ENCODE measurements at regions not wholly inside any gene's neighbourhood (a gene's known extent, or its start where the extent isn't known, plus 50 kb on each side); places are given as distances from the start of the nearest gene placed in this dataset.

DNA sequence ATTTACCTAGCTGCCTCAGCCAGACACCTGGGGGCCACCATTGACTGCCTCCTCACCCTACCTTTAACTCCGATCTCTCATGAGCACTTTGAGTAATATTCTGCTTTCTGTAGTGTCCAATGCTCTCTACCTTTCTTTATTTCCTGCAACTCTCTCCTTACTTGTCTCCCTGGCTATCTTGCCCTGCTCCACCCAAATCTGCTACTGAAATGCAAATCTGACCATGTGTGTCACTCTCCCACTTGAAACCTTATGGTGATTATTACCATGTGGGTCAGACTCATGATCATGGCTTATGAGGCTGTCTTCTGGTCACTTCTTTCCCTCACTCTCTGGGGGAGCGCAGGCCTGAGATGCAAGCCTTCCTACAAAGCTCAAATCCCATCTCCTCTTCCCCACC, 83.3 kb downstream of the INSIG2 start:
- TF ChIP-seq, protein P1, sequence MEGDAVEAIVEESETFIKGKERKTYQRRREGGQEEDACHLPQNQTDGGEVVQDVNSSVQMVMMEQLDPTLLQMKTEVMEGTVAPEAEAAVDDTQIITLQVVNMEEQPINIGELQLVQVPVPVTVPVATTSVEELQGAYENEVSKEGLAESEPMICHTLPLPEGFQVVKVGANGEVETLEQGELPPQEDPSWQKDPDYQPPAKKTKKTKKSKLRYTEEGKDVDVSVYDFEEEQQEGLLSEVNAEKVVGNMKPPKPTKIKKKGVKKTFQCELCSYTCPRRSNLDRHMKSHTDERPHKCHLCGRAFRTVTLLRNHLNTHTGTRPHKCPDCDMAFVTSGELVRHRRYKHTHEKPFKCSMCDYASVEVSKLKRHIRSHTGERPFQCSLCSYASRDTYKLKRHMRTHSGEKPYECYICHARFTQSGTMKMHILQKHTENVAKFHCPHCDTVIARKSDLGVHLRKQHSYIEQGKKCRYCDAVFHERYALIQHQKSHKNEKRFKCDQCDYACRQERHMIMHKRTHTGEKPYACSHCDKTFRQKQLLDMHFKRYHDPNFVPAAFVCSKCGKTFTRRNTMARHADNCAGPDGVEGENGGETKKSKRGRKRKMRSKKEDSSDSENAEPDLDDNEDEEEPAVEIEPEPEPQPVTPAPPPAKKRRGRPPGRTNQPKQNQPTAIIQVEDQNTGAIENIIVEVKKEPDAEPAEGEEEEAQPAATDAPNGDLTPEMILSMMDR (IDR thresholded peaks at IDR 0.05; ENCODE audit: insufficient read depth, low read length, missing control alignments) = no peak
- ChIA-PET CTCF (no interaction called here), POLR2A (no interaction called here)
- DNase-seq (ENCODE audit: low read depth, low spot score) = no peak
- H3K4me3 ChIP-seq (ENCODE audit: low read depth, low read length) = no peak overlapping the region

DNA sequence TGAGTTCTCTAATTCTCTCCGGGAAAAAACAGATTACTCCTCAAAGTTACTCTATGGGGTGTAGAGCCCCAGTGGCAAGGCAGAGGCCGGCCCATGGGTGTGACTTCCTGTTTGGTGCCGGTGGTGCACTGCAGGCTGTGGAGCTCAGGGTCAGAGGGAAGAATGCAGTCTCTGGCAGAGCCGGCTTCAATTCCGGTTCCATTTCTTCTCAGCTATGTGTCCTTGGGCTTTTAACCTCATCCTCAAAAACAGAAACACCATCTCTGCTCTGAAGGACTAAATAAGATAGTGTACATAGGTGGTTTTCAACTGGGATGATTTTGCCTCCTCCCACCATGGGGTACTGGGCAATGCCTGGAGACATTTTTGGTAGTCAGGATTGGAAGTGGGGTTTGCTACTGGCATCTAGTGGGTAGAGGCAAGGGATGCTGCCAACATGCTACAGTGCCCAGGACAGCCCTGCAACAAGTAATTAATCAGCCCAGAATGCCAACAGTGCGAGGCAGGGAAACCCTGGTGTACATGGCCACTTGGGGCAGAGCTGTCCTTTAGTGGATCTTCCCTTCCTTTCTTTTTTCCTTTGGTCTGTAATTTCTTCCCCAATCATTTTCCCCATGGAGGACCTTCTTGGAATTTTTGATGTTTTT, 81.2 kb downstream of the INSIG2 start:
- ChIA-PET CTCF (no interaction called here), POLR2A (no interaction called here)
- TF ChIP-seq, protein P1 (IDR thresholded peaks at IDR 0.05; ENCODE audit: insufficient read depth, low read length, missing control alignments) = no peak
- no peak overlapping the region for H3K4me3 ChIP-seq (ENCODE audit: low read depth, low read length)
- no peak for DNase-seq (ENCODE audit: low read depth, low spot score)

DNA sequence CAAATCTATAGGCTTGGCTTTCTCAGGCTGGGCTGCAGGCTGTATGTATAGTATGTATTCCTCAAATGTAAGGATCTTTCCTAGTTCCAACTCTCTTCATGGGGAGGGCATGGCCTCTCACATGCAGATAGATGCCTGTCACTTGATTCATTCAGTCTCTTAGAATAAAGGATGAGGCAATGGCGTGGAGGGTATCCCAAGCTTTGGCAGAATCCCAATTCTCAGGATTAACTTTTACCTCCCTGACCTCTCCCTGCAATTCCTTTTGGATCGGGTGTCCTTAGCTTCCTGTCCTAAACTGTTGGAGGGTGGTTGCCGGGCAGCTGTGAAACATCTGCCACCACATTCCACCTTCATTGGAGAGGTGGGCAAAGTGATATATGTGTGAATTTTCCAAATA, 80.3 kb downstream of the INSIG2 start:
- H3K4me3 ChIP-seq (ENCODE audit: low read depth, low read length) = no peak overlapping the region
- CTCF ChIA-PET = no interaction called here
- TF ChIP-seq, protein P1 (IDR thresholded peaks at IDR 0.05; ENCODE audit: insufficient read depth, low read length, missing control alignments) = no peak
- DNase-seq (ENCODE audit: low read depth, low spot score) = no peak
- POLR2A ChIA-PET = no interaction called here

DNA sequence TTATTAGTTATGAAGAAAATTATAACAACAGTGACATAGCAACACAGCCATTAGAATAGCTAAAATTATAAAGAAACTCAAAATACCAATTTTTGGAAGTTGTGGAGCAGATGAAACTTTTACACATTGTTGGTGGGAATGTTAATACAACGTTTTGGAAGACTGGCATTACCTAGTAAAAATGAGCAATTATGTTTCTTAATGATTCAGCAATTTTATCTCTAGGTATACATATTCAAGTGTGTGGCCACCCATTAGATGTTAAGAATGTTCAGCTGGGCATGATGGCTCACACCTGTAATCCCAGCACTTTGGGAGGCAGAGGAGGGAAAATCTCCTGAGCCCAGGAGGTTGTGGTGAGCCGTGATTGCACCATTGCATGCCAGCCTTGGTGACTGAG, 78.8 kb downstream of the INSIG2 start:
- no peak for DNase-seq (ENCODE audit: low read depth, low spot score)
- H3K4me3 ChIP-seq (ENCODE audit: low read depth, low read length) = no peak overlapping the region
- ChIA-PET CTCF (no interaction called here), POLR2A (no interaction called here)
- TF ChIP-seq, protein P1 (IDR thresholded peaks at IDR 0.05; ENCODE audit: insufficient read depth, low read length, missing control alignments) = no peak

DNA sequence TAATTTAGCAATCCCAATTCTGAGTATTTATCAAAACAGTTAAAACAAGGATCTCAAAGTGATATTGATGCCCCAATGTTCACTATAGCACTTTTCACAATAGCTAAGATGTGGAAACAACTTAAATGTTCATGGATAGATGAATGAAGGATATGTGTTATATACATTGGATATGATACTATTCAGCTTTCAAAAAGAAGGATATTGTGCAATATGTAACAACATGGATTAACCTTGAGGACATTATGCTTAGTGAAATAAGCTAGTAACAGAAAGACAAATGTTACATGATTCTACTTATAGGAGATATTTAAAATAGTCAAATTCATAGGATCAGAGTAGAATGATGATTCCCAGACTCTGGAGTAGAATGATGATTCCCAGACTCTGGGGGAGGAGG, 78.0 kb downstream of the INSIG2 start:
- TF ChIP-seq, protein P1 (IDR thresholded peaks at IDR 0.05; ENCODE audit: insufficient read depth, low read length, missing control alignments) = no peak
- no peak for DNase-seq (ENCODE audit: low read depth, low spot score)
- ChIA-PET POLR2A (no interaction called here), CTCF (no interaction called here)
- no peak overlapping the region for H3K4me3 ChIP-seq (ENCODE audit: low read depth, low read length)

DNA sequence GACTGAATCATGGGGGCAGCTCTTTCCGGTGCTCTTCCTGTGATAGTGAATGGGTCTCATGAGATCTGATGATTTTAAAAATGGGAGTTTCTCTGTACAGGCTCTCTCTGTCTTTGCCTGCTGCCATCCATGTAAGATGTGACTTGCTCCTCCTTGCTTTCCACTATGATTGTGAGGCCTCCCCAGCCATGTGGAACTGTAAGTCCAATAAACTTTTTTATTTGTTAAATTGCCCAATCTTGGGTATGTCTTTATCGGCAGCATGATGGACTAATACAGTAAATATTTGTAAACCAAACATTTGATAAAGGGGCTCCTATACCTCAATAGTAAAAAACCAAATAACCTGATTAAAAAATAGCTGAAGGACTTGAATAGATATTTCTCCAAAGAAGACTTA, 77.3 kb downstream of the INSIG2 start:
- POLR2A ChIA-PET = no interaction called here
- TF ChIP-seq, protein P1 (IDR thresholded peaks at IDR 0.05; ENCODE audit: insufficient read depth, low read length, missing control alignments) = no peak
- CTCF ChIA-PET = no interaction called here
- no peak overlapping the region for H3K4me3 ChIP-seq (ENCODE audit: low read depth, low read length)
- no peak for DNase-seq (ENCODE audit: low read depth, low spot score)

Data from AG04449 (cell line).